DMS53 treated with DMSO at 0.1 percent for 48 hours (cell line): ENCODE measurements at regions not wholly inside any gene's neighbourhood (a gene's known extent, or its start where the extent isn't known, plus 50 kb on each side); places are given as distances from the start of the nearest gene placed in this dataset.

Source experiments
- DNase-seq: peaks from one replicate; lab custom pipeline; 2025; ENCODE audit not compliant: unreplicated experiment; lab: John Stamatoyannopoulos, UW

- DNase-seq = no peak
Observed at GRCh38 chr4:155085843-155086530, 122.4 kb upstream of the NPY2R start.

- no peak for DNase-seq
Observed at GRCh38 chr4:155094201-155094820, 114.1 kb upstream of the NPY2R start.

GRCh38 chr4:155099231-155099630, 109.2 kb upstream of the NPY2R start:
- no peak for DNase-seq

GRCh38 chr4:155106629-155107028, 101.8 kb upstream of the NPY2R start:
- DNase-seq = no peak

- no peak for DNase-seq
Observed at GRCh38 chr4:155107059-155107458, 101.4 kb upstream of the NPY2R start.

GRCh38 chr4:155114790-155115189, 93.6 kb upstream of the NPY2R start:
- no peak for DNase-seq

- DNase-seq = no peak
Observed at GRCh38 chr4:155119006-155119405, 89.4 kb upstream of the NPY2R start.

- no peak for DNase-seq
Observed at GRCh38 chr4:155120536-155120935, 87.9 kb upstream of the NPY2R start.

GRCh38 chr4:155122382-155122781, 86.1 kb upstream of the NPY2R start:
- no peak for DNase-seq

- no peak for DNase-seq
Observed at GRCh38 chr4:155134136-155134535, 74.3 kb upstream of the NPY2R start.

GRCh38 chr4:155140889-155141288, 67.5 kb upstream of the NPY2R start:
- no peak for DNase-seq

- no peak for DNase-seq
Observed at GRCh38 chr4:155143512-155143911, 64.9 kb upstream of the NPY2R start.
